ENCODE measurements at regions not wholly inside any gene's neighbourhood (a gene's known extent, or its start where the extent isn't known, plus 50 kb on each side); places are given as distances from the start of the nearest gene placed in this dataset.
"Not testable (repeated sequence)": the region's sequence is repeated elsewhere in the genome, so short reads cannot be mapped to it uniquely, and the experiment has no call there.

- DNase-seq (ENCODE audit: low read depth, low spot score) = no peak
These were observed 138.6 kb downstream of the B3GNT2 start for GRCh38 chr2:62334440-62335058.

DNA sequence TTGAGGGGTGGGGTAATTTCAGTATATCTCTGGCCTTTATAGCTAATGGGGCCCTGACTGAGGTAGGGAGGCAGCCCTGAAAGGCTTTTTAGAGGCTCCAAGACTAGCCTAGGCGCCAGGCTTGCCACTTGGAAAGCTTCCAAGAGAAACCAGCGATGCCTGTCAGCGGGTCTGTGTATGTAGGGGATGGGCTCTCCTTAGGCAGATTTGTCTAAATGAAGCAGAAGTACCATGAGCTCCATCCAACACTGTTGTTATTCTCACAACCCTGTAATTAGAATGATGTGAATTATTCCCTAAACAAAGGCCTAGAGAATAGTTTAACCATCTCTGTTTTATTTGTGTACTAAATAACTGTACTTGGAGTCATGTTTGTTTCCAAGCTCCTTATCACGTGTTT lies 138.1 kb downstream of the B3GNT2 start:
- DNase-seq (ENCODE audit: low read depth, low spot score) = no peak

DNA sequence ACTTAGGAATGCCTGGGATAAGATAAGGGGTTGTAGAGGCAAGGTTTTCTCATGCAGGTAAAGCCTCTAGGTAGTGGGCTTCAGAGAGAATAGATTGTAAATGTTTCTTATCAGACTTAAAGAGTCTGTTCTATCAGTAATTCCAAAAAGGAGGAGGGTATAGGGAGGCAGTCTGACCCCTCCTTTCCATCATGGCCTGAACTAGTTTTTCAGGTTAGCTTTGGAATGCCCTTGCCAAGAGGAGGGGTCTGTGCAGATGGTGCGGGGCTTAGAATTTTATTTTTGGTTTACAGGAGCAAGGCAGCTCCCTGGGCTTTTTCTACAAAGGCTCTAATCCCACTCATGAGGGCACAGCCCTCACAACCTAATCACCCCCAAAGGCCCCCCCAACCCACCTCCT lies 135.0 kb downstream of the B3GNT2 start:
- DNase-seq (ENCODE audit: low read depth, low spot score) = no peak

- no peak for DNase-seq (ENCODE audit: low read depth, low spot score)
These were observed 133.9 kb downstream of the B3GNT2 start for GRCh38 chr2:62329797-62330196.

GRCh38 chr2:62326735-62327134 lies 130.8 kb downstream of the B3GNT2 start:
- no peak for DNase-seq (ENCODE audit: low read depth, low spot score)

DNA sequence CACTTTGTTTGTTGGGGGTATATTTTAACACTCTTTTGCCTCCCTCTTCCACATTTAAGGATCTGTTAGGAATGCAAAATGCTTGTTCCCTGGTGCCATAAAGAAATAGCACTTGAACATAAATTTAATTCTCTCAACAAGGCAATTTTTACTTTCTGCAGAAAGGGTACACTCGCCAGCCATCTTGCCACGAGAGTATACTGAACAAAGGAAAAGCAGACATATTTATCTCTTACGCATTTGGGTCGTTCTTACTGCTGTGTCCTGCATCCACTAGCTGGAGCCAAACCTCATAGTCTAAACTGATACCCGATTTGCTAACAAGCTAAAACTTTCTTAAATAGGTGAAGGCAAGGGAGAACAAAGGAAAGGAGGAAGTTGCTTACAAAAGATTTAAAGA lies 129.5 kb downstream of the B3GNT2 start:
- DNase-seq (ENCODE audit: low read depth, low spot score) = no peak

GRCh38 chr2:62321380-62322289 lies 125.7 kb downstream of the B3GNT2 start:
- DNase-seq (ENCODE audit: low read depth, low spot score) = no peak

DNA sequence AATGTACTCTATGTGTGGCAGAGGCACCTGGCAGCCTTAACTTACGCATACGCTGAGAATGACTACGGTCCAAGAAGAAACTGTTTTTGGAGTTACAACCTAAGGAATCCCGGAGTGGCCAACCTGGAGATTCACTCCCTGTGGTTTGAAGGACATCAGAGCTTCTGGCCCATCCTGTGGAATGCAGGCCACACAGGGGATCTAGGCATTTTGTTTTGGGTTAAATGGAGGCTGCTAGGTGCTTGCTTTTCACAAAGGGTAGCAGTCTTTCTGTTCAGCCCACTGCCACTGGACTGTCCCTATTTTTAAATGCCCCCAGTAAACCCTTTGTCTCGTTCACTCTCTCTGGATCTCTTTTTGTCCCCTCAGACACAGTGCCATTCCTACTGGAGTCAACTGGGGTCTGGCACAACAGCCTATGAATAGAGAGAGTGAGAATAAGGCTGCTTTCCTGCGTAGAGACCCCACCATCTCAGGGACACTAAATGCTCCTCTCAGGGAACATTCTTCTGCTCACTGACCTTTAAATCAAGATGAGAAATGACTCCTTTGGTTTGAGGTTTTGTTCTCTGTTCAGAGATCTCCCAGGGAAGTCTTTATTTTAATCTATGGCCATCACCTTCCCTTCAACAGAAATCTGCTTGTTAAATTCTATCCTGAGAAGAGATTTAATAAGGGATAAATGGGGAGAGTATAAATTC lies 124.9 kb downstream of the B3GNT2 start:
- DNase-seq (ENCODE audit: low read depth, low spot score) = no peak

- not testable (repeated sequence) for DNase-seq (ENCODE audit: low read depth, low spot score)
These were observed 124.2 kb downstream of the B3GNT2 start for GRCh38 chr2:62320137-62320536.

GRCh38 chr2:62319070-62319469 lies 123.2 kb downstream of the B3GNT2 start:
- no peak for DNase-seq (ENCODE audit: low read depth, low spot score)

GRCh38 chr2:62315476-62315875 lies 119.6 kb downstream of the B3GNT2 start:
- no peak for DNase-seq (ENCODE audit: low read depth, low spot score)

- no peak for DNase-seq (ENCODE audit: low read depth, low spot score)
These were observed 118.4 kb downstream of the B3GNT2 start for GRCh38 chr2:62314291-62314690.

- DNase-seq (ENCODE audit: low read depth, low spot score) = no peak
These were observed 117.7 kb downstream of the B3GNT2 start for GRCh38 chr2:62313449-62314227.

DNA sequence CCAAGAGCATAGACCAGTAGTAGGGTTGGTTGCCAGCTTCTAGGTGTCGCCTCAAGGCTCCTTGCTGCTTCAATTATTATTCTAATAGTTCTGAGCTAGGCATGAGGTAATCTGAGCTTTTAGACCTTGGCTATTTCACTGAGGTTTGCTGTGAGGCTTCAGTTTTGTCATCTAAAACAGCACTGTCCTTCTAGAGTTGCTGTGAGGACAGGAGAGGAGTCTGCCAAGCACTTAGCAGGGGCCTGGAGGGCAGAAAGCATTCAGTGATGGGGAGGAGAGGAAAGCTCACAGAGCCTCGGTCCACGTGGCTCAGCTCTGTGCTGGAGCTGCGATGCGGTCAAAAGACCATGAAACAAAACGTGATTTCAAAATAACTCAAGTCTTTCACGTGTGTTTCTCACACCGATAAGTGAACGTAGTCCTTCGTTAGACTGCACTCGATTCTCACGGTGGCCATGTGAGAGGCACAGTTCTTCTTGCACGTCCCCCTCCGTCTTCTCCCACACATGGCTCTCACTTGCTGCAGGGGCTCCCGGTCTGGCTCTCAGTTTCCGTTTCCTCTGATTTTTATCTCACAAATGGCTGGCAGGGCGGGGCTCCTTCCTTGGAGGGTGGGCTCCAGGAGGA lies 113.7 kb downstream of the B3GNT2 start:
- DNase-seq (ENCODE audit: low read depth, low spot score) = no peak

GRCh38 chr2:62309081-62309464 lies 113.2 kb downstream of the B3GNT2 start:
- no peak for DNase-seq (ENCODE audit: low read depth, low spot score)

GRCh38 chr2:62307469-62308389 lies 111.8 kb downstream of the B3GNT2 start:
- no peak for DNase-seq (ENCODE audit: low read depth, low spot score)

GRCh38 chr2:62306751-62307468 lies 111.0 kb downstream of the B3GNT2 start:
- peak; percentile 13 for DNase-seq (ENCODE audit: low read depth, low spot score)

DNA sequence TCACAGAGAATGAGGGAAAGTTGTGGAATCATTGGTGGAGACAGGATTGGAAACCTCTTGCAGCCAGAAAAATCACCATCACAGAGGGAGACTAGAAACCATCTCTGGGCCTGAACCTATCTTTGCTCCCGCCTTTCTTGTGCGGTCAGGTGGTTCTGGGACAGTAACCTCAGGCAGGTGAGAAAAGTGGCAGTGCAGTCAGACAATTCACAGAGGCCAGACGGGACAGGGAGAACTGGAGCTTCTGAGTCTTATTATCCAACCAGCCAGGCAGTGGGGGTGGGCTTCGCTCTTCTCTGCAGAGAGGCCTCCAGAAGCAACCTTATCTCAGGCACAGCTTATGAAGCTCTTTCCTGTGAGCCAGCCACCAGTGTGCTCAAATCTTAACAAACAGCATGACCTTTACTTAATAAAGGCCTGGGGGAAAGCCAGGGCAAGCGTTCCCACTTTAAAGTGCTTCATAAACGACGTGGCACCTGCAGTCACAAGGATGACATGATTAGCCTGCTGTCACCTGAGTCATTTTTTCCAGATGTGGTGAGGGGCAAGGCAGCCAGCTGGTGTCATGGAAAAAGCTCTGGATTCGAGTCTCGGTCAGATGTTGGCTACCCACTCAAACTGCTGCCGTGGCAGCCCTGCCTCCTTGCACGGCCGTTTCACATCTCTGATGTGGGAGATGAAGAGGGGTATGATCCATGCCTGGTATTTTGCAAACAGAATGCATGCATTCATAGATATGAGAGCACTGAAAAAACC lies 109.7 kb downstream of the B3GNT2 start:
- DNase-seq (ENCODE audit: low read depth, low spot score) = no peak
